Small intestine (tissue), 7 donors: ENCODE measurements at regions not wholly inside any gene's neighbourhood (a gene's known extent, or its start where the extent isn't known, plus 50 kb on each side); places are given as distances from the start of the nearest gene placed in this dataset.

Experiments used
- DNase-seq, 2 donors: peaks; one replicate each; pipeline versions ENCODE4 v3.0.0 to v3.0.0-alpha.2; 2013
- FAIRE-seq: peaks from 2 replicates; lab custom pipeline; 2012; peaks lifted over from hg19 to GRCh38; lab: Jason Lieb, UNC
- H3K27ac ChIP-seq, 3 donors: one replicate each; pipeline ENCODE4 v1.5.1; 2013; ENCODE audit warnings: low read length in 2 of 3, mild to moderate bottlenecking in 2 of 3, control low read depth in 1 of 3, inconsistent platforms in 1 of 3, low read depth in 1 of 3, moderate library complexity in 1 of 3
- H3K27me3 ChIP-seq, 3 donors: one replicate each; pipeline ENCODE4 v1.6.1; 2013; ENCODE audit warnings: low read length in 3 of 3, inconsistent platforms in 1 of 3; ENCODE audit not compliant: control insufficient read depth in 3 of 3, insufficient read depth in 3 of 3
- H3K36me3 ChIP-seq, 3 donors: one replicate each; pipeline ENCODE4 v1.6.1; 2013; ENCODE audit warnings: low read length in 3 of 3, inconsistent platforms in 1 of 3, low read depth in 1 of 3, mild to moderate bottlenecking in 1 of 3, moderate library complexity in 1 of 3; ENCODE audit not compliant: control insufficient read depth in 3 of 3, insufficient read depth in 2 of 3
- H3K4me1 ChIP-seq, 3 donors: one replicate each; pipeline ENCODE4 v1.6.1; 2013; ENCODE audit warnings: low read length in 2 of 3, inconsistent platforms in 1 of 3, low read depth in 1 of 3, mild to moderate bottlenecking in 1 of 3, moderate library complexity in 1 of 3; ENCODE audit not compliant: control insufficient read depth in 3 of 3, insufficient read depth in 2 of 3
- H3K4me3 ChIP-seq, 3 donors: one replicate each; pipeline ENCODE4 v1.5.1; 2013; ENCODE audit warnings: low read length in 3 of 3, control low read depth in 1 of 3, inconsistent platforms in 1 of 3, low read depth in 1 of 3, mild to moderate bottlenecking in 1 of 3, moderate library complexity in 1 of 3
- H3K9me3 ChIP-seq, 2 donors: one replicate each; pipeline ENCODE4 v1.6.1; 2013; ENCODE audit warnings: low read depth in 1 of 2, low read length in 1 of 2; ENCODE audit not compliant: control insufficient read depth in 2 of 2, insufficient read depth in 1 of 2
- WGBS, 3 donors: extraction: QIAGEN DNeasy Blood & Tissue Kit; methylation state at CpG; one replicate each; pipeline ENCODE4 v1.1.7; 2013; 5-methylcytosine and 5-hydroxymethylcytosine counted together
- donor health status: healthy with polysubstance abuse.
- donor health status: control.
- donor health status: control.
- donor health status: Bipolar disorder and iron deficiency.
- donor health status: healthy.

DNA sequence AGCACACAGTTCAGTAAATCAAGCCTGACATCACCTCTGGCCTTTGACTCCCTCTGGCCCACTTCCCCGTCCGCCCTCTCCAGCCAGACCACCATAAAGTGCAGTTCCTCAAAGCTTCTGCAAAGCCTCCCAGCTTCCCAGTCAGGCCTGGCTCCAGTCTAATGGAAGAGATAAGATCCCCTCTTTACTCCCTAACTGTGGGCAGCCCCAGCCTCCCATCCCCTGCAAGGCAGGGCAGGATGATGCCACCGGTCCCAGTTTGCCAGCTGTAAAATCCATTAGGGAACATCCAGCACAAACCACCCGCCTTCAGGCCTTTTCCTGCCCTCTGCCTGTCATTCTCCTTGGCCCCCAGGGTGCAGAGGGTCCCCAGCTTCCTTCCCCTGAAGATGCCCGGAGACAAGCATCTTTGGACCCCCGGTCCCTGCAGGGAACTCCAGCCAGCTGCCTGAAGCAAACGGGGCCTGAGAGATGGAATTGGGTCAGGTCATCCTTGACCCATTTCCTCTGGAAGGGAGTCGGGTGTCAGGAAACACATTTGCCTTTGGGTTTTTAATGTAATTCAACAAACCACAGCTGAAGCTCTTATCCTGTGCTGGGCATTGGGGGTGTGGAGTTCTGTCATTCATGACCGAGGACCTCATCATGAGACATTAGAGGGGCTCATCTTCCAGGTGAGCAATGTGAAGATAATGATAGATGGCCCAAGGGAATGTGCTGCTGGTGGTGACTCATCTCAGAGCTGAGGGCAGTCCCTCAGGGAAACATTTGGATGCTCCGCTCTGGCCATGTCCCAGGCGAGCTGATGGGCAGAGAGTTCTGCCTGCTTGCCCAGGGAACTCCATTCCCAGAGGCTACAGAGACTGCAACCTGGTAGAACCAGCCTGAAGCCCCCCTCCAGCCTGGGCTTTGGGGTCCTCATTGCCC is 93.8 kb upstream of the CLMN start:
- no peak for FAIRE-seq
- H3K36me3 ChIP-seq: no peaks in the 10 kb centered on the region

GRCh38 chr14:95410838-95411237 is 91.1 kb upstream of the CLMN start:
- Histone ChIP-seq H3K27ac (no peak overlapping the region), H3K4me1 (no peaks in the 10 kb centered on the region), H3K27me3 (no peaks in the 10 kb centered on the region), H3K36me3 (no peaks in the 10 kb centered on the region), H3K9me3 (no peaks in the 10 kb centered on the region), H3K4me3 (no peak overlapping the region)
- DNase-seq: no peak
- WGBS, 3 donors: 51 to 75% (median 62%) methylated on average over 2 of the region's 2 CpGs
- FAIRE-seq: no peak

More for the DNA sequence above, 93.8 kb upstream of the CLMN start:
- Histone ChIP-seq H3K9me3 (no peaks in the 10 kb centered on the region), H3K27me3 (no peaks in the 10 kb centered on the region), H3K4me1 (no peaks in the 10 kb centered on the region), H3K4me3 (no peak overlapping the region), H3K27ac (no peak overlapping the region)
- 80 to 93% (median 85%) methylated on average over 11 of the region's 11 CpGs for WGBS, 3 donors
- no peak for DNase-seq

DNA sequence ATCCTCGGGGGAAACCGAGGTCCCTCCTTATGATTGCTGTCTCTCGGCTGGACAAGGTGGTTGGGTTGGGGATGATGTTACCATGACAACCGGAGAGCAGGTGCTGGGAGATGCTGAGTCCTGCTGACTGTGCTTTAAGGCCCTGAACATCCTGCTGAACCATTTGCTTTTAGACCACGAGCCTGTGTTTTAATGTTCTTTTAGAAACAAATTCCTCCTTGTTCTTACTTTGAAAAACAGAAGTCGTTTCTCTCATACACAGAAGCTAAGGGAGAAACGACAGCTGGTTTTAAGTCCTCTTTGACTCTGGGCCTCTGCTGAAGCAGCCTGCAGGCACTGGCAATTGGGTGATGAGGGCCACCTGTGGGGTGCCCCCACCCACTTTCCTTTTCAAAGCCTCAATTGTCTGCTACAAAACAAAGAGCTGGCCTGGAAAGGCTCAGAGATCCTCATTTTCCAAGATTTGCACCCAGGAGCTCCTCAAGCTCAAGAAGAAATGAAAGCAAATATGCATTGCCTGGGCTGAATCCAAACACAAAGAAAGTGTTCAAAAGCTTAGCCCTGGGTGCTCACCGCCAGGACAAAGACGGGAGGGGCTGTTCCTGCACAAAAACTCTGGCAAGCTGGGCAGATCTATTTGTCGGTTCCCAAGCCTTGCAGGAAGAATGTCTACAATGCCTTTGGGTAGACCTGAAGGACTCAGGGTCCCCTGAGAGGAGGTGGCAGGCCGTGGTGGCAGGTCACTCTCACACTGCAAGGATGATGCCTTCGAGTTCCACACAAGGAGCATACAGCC is 90.0 kb upstream of the CLMN start:
- H3K4me3 ChIP-seq: no peak overlapping the region
- H3K27ac ChIP-seq: peak overlapping the region in 1 of 3 donors; percentile 30
- no peaks in the 10 kb centered on the region for H3K36me3 ChIP-seq
- FAIRE-seq (no peak), DNase-seq (no peak)
- no peaks in the 10 kb centered on the region for H3K4me1 ChIP-seq
- H3K9me3 ChIP-seq: no peaks in the 10 kb centered on the region
- 36 to 64% (median 46%) methylated on average over 12 of the region's 12 CpGs for WGBS, 3 donors
- no peaks in the 10 kb centered on the region for H3K27me3 ChIP-seq

- Histone ChIP-seq H3K27ac (peak overlapping the region in 1 of 3 donors; percentile 30), H3K27me3 (no peaks in the 10 kb centered on the region), H3K9me3 (no peaks in the 10 kb centered on the region), H3K4me1 (no peaks in the 10 kb centered on the region), H3K4me3 (no peak overlapping the region), H3K36me3 (no peaks in the 10 kb centered on the region)
- peak; percentile 37 to 69 for DNase-seq
- no peak for FAIRE-seq
- 71 to 72% (median 71%) methylated on average over 17 of the region's 17 CpGs for WGBS, 3 donors
Measured at GRCh38 chr14:95408731-95409476, 89.2 kb upstream of the CLMN start.

DNA sequence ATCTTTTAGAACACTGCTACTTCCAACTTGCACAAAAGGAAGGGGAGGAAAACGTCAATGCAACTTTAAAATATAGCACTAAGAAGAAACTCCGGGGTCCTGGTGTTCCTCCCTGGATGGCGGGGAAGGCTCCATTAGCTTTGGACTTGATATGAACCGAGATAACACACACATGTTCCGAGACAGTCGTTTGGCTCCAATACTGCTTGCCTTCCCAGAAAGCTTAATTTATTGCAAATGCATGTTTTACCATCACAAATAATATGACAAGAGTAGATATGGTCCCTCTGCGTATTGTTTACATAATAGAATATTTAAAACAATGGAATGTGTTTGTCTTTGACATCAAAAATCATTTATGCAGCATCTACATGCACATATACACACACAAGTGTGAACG is 87.6 kb upstream of the CLMN start:
- 74 to 90% (median 82%) methylated on average over 8 of the region's 8 CpGs for WGBS, 3 donors

GRCh38 chr14:95406756-95407277 is 87.1 kb upstream of the CLMN start:
- 70 to 80% (median 77%) methylated on average over 5 of the region's 5 CpGs for WGBS, 3 donors
- H3K4me3 ChIP-seq: no peak overlapping the region
- no peaks in the 10 kb centered on the region for H3K9me3 ChIP-seq
- no peaks in the 10 kb centered on the region for H3K36me3 ChIP-seq
- DNase-seq: no peak
- no peaks in the 10 kb centered on the region for H3K4me1 ChIP-seq
- H3K27me3 ChIP-seq: no peaks in the 10 kb centered on the region
- FAIRE-seq: no peak
- no peak overlapping the region for H3K27ac ChIP-seq

More for the DNA sequence above, 87.6 kb upstream of the CLMN start:
- Histone ChIP-seq H3K4me1 (no peaks in the 10 kb centered on the region), H3K36me3 (no peaks in the 10 kb centered on the region), H3K9me3 (no peaks in the 10 kb centered on the region), H3K27ac (no peak overlapping the region), H3K4me3 (no peak overlapping the region), H3K27me3 (no peaks in the 10 kb centered on the region)
- DNase-seq (no peak), FAIRE-seq (no peak)

- no peaks in the 10 kb centered on the region for H3K9me3 ChIP-seq
- WGBS, 3 donors: 82 to 92% (median 82%) methylated on average over 7 of the region's 7 CpGs
- no peak for FAIRE-seq
- no peaks in the 10 kb centered on the region for H3K4me1 ChIP-seq
- no peaks in the 10 kb centered on the region for H3K27me3 ChIP-seq
- H3K27ac ChIP-seq: no peak overlapping the region
- DNase-seq: no peak
- no peak overlapping the region for H3K4me3 ChIP-seq
- no peaks in the 10 kb centered on the region for H3K36me3 ChIP-seq
Measured at GRCh38 chr14:95404583-95404982, 84.9 kb upstream of the CLMN start.

DNA sequence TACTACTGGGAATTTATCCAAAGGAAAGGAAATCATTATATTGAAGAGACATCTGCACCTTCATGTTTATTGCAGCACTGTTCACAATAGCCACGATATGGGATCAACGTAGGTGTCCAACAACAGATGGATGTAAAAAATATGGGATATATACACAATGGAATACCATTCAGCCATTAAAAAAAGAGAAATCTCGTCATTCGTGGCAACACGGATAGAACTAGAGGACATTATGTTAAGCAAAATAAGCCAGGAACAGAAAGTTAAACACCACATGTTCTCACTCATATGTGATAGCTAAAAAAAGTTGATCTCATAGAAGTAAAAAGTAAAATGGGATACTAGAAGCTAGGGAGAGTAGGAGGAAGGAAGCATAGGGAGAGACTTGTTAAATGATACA is 82.9 kb upstream of the CLMN start:
- Histone ChIP-seq H3K27me3 (no peaks in the 10 kb centered on the region), H3K4me3 (no peak overlapping the region), H3K36me3 (no peaks in the 10 kb centered on the region), H3K4me1 (no peaks in the 10 kb centered on the region), H3K27ac (no peak overlapping the region), H3K9me3 (no peaks in the 10 kb centered on the region)
- DNase-seq (no peak), FAIRE-seq (no peak)
- 65 to 80% (median 78%) methylated on average over 5 of the region's 5 CpGs for WGBS, 3 donors
